Caki2 (cell line): ENCODE measurements at regions not wholly inside any gene's neighbourhood (a gene's known extent, or its start where the extent isn't known, plus 50 kb on each side); places are given as distances from the start of the nearest gene placed in this dataset.
"Not testable (repeated sequence)": the region's sequence is repeated elsewhere in the genome, so short reads cannot be mapped to it uniquely, and the experiment has no call there.

Source experiments
- DNase-seq: peaks from one replicate; pipeline ENCODE4 v3.0.0-alpha.2; 2015; ENCODE audit warnings: low read depth
- in situ Hi-C: cut with HindIII; loops from 2 replicates; pipeline ENCODE4 v1.10.0; 2016; ENCODE audit warnings: low sequenced_read_pairs, low pct_unique_long_range_greater_than_20kb, mixed read lengths

GRCh38 chr12:46584098-46584497 lies 211.5 kb upstream of the SLC38A2 start:
- in situ Hi-C loops, DNase-seq: not testable (repeated sequence)

- in situ Hi-C loops, DNase-seq: not testable (repeated sequence)
These were observed 209.4 kb upstream of the SLC38A2 start for GRCh38 chr12:46581990-46582389.

- no peak for DNase-seq
- in situ Hi-C loops = no loop called here
These were observed 207.9 kb upstream of the SLC38A2 start for GRCh38 chr12:46580445-46580844.

- in situ Hi-C loops = no loop called here
- DNase-seq = no peak
These were observed 206.9 kb upstream of the SLC38A2 start for GRCh38 chr12:46579474-46579873.

GRCh38 chr12:46578190-46578982 lies 205.8 kb upstream of the SLC38A2 start:
- DNase-seq = no peak
- in situ Hi-C loops = no loop called here

GRCh38 chr12:46577063-46577776 lies 204.6 kb upstream of the SLC38A2 start:
- in situ Hi-C loops = no loop called here
- DNase-seq = no peak

- in situ Hi-C loops = no loop called here
- no peak for DNase-seq
These were observed 202.3 kb upstream of the SLC38A2 start for GRCh38 chr12:46574847-46575246.

GRCh38 chr12:46573347-46573658 lies 200.7 kb upstream of the SLC38A2 start:
- no peak for DNase-seq
- in situ Hi-C loops = no loop called here

- in situ Hi-C loops = no loop called here
- no peak for DNase-seq
These were observed 200.2 kb upstream of the SLC38A2 start for GRCh38 chr12:46572644-46573346.

- in situ Hi-C loops = no loop called here
These were observed 199.0 kb upstream of the SLC38A2 start for GRCh38 chr12:46571608-46572007.

GRCh38 chr12:46569826-46570439 lies 197.4 kb upstream of the SLC38A2 start:
- in situ Hi-C loops = no loop called here
- DNase-seq = no peak

More at GRCh38 chr12:46571608-46572007, 199.0 kb upstream of the SLC38A2 start:
- no peak for DNase-seq

GRCh38 chr12:46567667-46568066 lies 195.1 kb upstream of the SLC38A2 start:
- in situ Hi-C loops = no loop called here
- no peak for DNase-seq

- in situ Hi-C loops = no loop called here
- DNase-seq = peak; percentile 88
These were observed 190.2 kb upstream of the SLC38A2 start for GRCh38 chr12:46562625-46563225.

- peak; percentile 65 for DNase-seq
- in situ Hi-C loops = not testable (repeated sequence)
These were observed 189.4 kb upstream of the SLC38A2 start for GRCh38 chr12:46561769-46562624.

GRCh38 chr12:46560874-46561273 lies 188.3 kb upstream of the SLC38A2 start:
- in situ Hi-C loops = no loop called here

GRCh38 chr12:46560089-46560488 lies 187.5 kb upstream of the SLC38A2 start:
- no peak for DNase-seq
- in situ Hi-C loops = no loop called here

More at GRCh38 chr12:46560874-46561273, 188.3 kb upstream of the SLC38A2 start:
- no peak for DNase-seq

GRCh38 chr12:46559311-46559710 lies 186.7 kb upstream of the SLC38A2 start:
- DNase-seq = no peak
- in situ Hi-C loops = no loop called here

GRCh38 chr12:46558677-46559076 lies 186.1 kb upstream of the SLC38A2 start:
- DNase-seq = no peak
- in situ Hi-C loops = no loop called here
